IMR-90 (cell line): ENCODE measurements at regions not wholly inside any gene's neighbourhood (a gene's known extent, or its start where the extent isn't known, plus 50 kb on each side); places are given as distances from the start of the nearest gene placed in this dataset.

Source experiments
- ATAC-seq: fragments of 200-7000 bp; cut with Tn5 transposase; 2 replicates; pipeline ENCODE4 v1.9.1; 2020; ENCODE audit warnings: low read depth, mild to moderate bottlenecking, moderate library complexity
- BruUV-seq: library from RNA; stranded (reverse); fragments of 400-500 nt; replicated peaks from 2 replicates; lab custom pipeline; 2021; lab: Mats Ljungman, UMichigan
- CTCF ChIA-PET: fragments of 300-600 bp; formaldehyde crosslinking; extraction: SDS; loops from one replicate; lab custom pipeline; 2021; ENCODE audit warnings: antibody characterized with exemption; lab: Yijun Ruan, JAX
- POLR2A ChIA-PET: fragments of 300-600 bp; sonication (Branson Sonifier 250); formaldehyde crosslinking; loops from one replicate; lab custom pipeline; 2022; ENCODE audit warnings: antibody characterized with exemption; ENCODE audit not compliant: unreplicated experiment; lab: Charles Lee
- DNase-seq: peaks from one replicate; pipeline ENCODE4 v3.0.0; 2013
- H2AFZ ChIP-seq: replicated peaks from 2 replicates; pipeline ENCODE3; 2013; ENCODE audit warnings: low read length, mild to moderate bottlenecking; ENCODE audit not compliant: poor library complexity
- H2AK5ac ChIP-seq: 2 replicates; pipeline ENCODE4 v1.6.1; 2013; ENCODE audit warnings: low read depth, low read length, inconsistent platforms
- H2AK9ac ChIP-seq: replicated peaks from 2 replicates; pipeline ENCODE3; 2013; ENCODE audit warnings: mild to moderate bottlenecking, low read depth, low read length, moderate library complexity; ENCODE audit not compliant: poor library complexity
- H2BK120ac ChIP-seq: 2 replicates; pipeline ENCODE4 v1.6.1; 2013; ENCODE audit warnings: low read depth, low read length, inconsistent platforms
- H2BK15ac ChIP-seq: 3 replicates; pipeline ENCODE4 v1.6.1; 2013; ENCODE audit warnings: low read depth, low read length, inconsistent platforms
- H2BK20ac ChIP-seq: 2 replicates; pipeline ENCODE4 v1.6.1; 2013; ENCODE audit warnings: low read depth, mild to moderate bottlenecking, inconsistent platforms, low read length, moderate library complexity
- H2BK5ac ChIP-seq: 2 replicates; pipeline ENCODE4 v1.6.1; 2013; ENCODE audit warnings: mild to moderate bottlenecking, low read depth, low read length, inconsistent platforms; ENCODE audit not compliant: poor library complexity, severe bottlenecking
- H3K14ac ChIP-seq: replicated peaks from 2 replicates; pipeline ENCODE4 v1.6.1; 2013; ENCODE audit warnings: low read depth, low read length, inconsistent platforms
- H3K18ac ChIP-seq: 2 replicates; pipeline ENCODE4 v1.6.1; 2013; ENCODE audit warnings: low read depth, low read length, control low read depth
- H3K23ac ChIP-seq: 2 replicates; pipeline ENCODE4 v1.6.1; 2013; ENCODE audit warnings: low read depth, low read length, inconsistent platforms
- H3K27ac ChIP-seq: 2 replicates; pipeline ENCODE4 v1.5.1; 2013; ENCODE audit warnings: mild to moderate bottlenecking, control low read depth, low read length; ENCODE audit not compliant: insufficient read depth
- H3K27me3 ChIP-seq: 2 replicates; pipeline ENCODE4 v1.6.1; 2013; ENCODE audit warnings: low read length; ENCODE audit not compliant: control insufficient read depth, insufficient read depth
- H3K36me3 ChIP-seq: 2 replicates; pipeline ENCODE4 v1.6.1; 2013; ENCODE audit warnings: low read length, mixed read lengths; ENCODE audit not compliant: control insufficient read depth, insufficient read depth
- H3K4ac ChIP-seq: 2 replicates; pipeline ENCODE4 v1.6.1; 2013; ENCODE audit warnings: low read depth, low read length, inconsistent platforms
- H3K4me1 ChIP-seq: 2 replicates; pipeline ENCODE4 v1.6.1; 2013; ENCODE audit warnings: low read length, mixed read lengths; ENCODE audit not compliant: control insufficient read depth, insufficient read depth
- H3K4me2 ChIP-seq: 2 replicates; pipeline ENCODE4 v1.6.1; 2013; ENCODE audit warnings: low read depth, mild to moderate bottlenecking, control low read depth, low read length, moderate library complexity
- H3K4me3 ChIP-seq: 2 replicates; pipeline ENCODE4 v1.5.1; 2013; ENCODE audit warnings: low read depth, mild to moderate bottlenecking, control low read depth, low read length, moderate library complexity; ENCODE audit not compliant: insufficient read depth
- H3K56ac ChIP-seq: 2 replicates; pipeline ENCODE4 v1.6.1; 2013; ENCODE audit warnings: low read length, inconsistent platforms; ENCODE audit not compliant: insufficient read depth; ENCODE audit errors: extremely low read depth
- H3K79me1 ChIP-seq, 2 experiments: 2 replicates each; pipeline ENCODE4 v1.6.1; 2013; ENCODE audit warnings: low read length in 2 of 2, inconsistent platforms in 1 of 2, low read depth in 1 of 2
- H3K9ac ChIP-seq: 2 replicates; pipeline ENCODE4 v1.6.1; 2013; ENCODE audit warnings: low read depth, low read length, control low read depth
- H3K9me1 ChIP-seq: 2 replicates; pipeline ENCODE4 v1.6.1; 2013; ENCODE audit warnings: low read length, inconsistent platforms; ENCODE audit not compliant: insufficient read depth
- H3K9me3 ChIP-seq: 2 replicates; pipeline ENCODE4 v1.6.1; 2013; ENCODE audit warnings: low read length; ENCODE audit not compliant: control insufficient read depth, insufficient read depth
- H4K20me1 ChIP-seq: 2 replicates; pipeline ENCODE4 v1.6.1; 2013; ENCODE audit warnings: low read length, inconsistent platforms; ENCODE audit not compliant: insufficient read depth
- H4K5ac ChIP-seq: 2 replicates; pipeline ENCODE4 v1.6.1; 2013; ENCODE audit warnings: mild to moderate bottlenecking, low read depth, low read length, control low read depth
- H4K8ac ChIP-seq, 2 experiments: 2 replicates each; pipeline ENCODE4 v1.6.1; 2013; ENCODE audit warnings: low read depth in 2 of 2, low read length in 2 of 2, control low read depth in 1 of 2, inconsistent platforms in 1 of 2
- H4K91ac ChIP-seq: 2 replicates; pipeline ENCODE4 v1.6.1; 2013; ENCODE audit warnings: low read depth, low read length, inconsistent platforms; ENCODE audit not compliant: insufficient read depth
- BHLHE40 ChIP-seq: fragments of 150-350 bp; IDR thresholded peaks from 2 replicates; pipeline ENCODE4 v1.6.1; 2016; ENCODE audit warnings: mild to moderate bottlenecking, low read depth, low read length
- CEBPB ChIP-seq: IDR thresholded peaks from 2 replicates; pipeline ENCODE4 v1.6.1; 2012; ENCODE audit warnings: low read depth, low read length, improper control_type of control experiment
- CHD1 ChIP-seq: IDR thresholded peaks from 2 replicates; pipeline ENCODE4 v1.6.1; 2012; ENCODE audit warnings: low read depth, low read length, improper control_type of control experiment
- CTCF ChIP-seq: conservative IDR thresholded peaks from 2 replicates; pipeline ENCODE4 v1.5.1; 2012; ENCODE audit warnings: mild to moderate bottlenecking, low read depth, low read length, improper control_type of control experiment
- ELK1 ChIP-seq: fragments of 150-350 bp; IDR thresholded peaks from 2 replicates; pipeline ENCODE4 v1.6.1; 2016; ENCODE audit warnings: low read depth, mild to moderate bottlenecking, low read length, moderate library complexity, borderline replicate concordance
- FOS ChIP-seq: fragments of 150-350 bp; IDR thresholded peaks from 2 replicates; pipeline ENCODE4 v1.6.1; 2016; ENCODE audit warnings: low read depth, low read length
- MAFK ChIP-seq: IDR thresholded peaks from 2 replicates; pipeline ENCODE4 v1.6.1; 2012; ENCODE audit warnings: low read depth, low read length, improper control_type of control experiment
- MXI1 ChIP-seq: IDR thresholded peaks from 2 replicates; pipeline ENCODE4 v1.6.1; 2012; ENCODE audit warnings: low read depth, mild to moderate bottlenecking, low read length, moderate library complexity, borderline replicate concordance
- POLR2A ChIP-seq: IDR thresholded peaks from 2 replicates; pipeline ENCODE4 v1.6.1; 2012; ENCODE audit warnings: mild to moderate bottlenecking, low read depth, low read length
- RAD21 ChIP-seq: IDR thresholded peaks from 2 replicates; pipeline ENCODE4 v1.6.1; 2012; ENCODE audit warnings: low read length, improper control_type of control experiment
- RCOR1 ChIP-seq: IDR thresholded peaks from 2 replicates; pipeline ENCODE4 v1.6.1; 2012; ENCODE audit warnings: mild to moderate bottlenecking, low read length, improper control_type of control experiment; ENCODE audit not compliant: insufficient replicate concordance
- USF2 ChIP-seq: fragments of 150-350 bp; IDR thresholded peaks from 2 replicates; pipeline ENCODE4 v1.6.1; 2017; ENCODE audit warnings: mild to moderate bottlenecking, antibody characterized with exemption, low read length, low read depth
- WGBS, 2 experiments: methylation state at CpG; one replicate each; pipeline versions ENCODE4 v1.1.5 to v1.1.7; 2013; ENCODE audit warnings: missing lambda C conversion rate in 2 of 2; ENCODE audit not compliant: insufficient read length in 1 of 2; ENCODE audit errors: extremely low coverage in 2 of 2; 5-methylcytosine and 5-hydroxymethylcytosine counted together
- dilution Hi-C: fragments of 300-500 bp; cut with HindIII; formaldehyde crosslinking; loops from one replicate; pipeline ENCODE4 v1.14.3; 2018; ENCODE audit warnings: low sequenced_read_pairs; ENCODE audit not compliant: unreplicated experiment
- in situ Hi-C: fragments of 300-500 bp; cut with MboI; formaldehyde crosslinking; loops from 3 replicates; pipeline ENCODE4 v1.14.3; 2019; ENCODE audit warnings: low sequenced_read_pairs, inconsistent platforms, mixed read lengths
- intact Hi-C: fragments of 100-400 bp; cut with micrococcal nuclease; formaldehyde crosslinking; loops from 2 replicates; pipeline ENCODE4 v1.10.0; 2022

DNA sequence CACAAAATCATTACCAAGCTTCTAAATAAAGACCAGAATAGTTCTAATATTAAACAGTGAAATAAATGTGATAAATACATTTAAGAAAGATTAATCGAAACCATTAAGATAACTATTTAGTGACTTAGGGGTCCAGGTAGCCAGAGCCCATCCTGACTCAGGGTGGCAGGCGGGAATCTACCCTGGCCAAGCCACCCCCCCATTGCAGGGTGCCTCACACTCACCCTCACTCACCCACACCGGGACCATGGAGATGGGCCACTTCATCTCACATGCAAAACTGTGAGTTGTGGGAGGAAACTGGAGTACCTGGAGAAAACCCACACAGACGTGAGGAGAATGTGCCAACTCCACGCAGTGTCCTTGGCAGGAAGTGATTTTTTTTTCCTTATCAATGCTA, 237.6 kb upstream of the HAND2 start:
- Histone ChIP-seq H2BK120ac (no peak overlapping the region), H3K79me1 (no peaks in the 10 kb centered on the region), H3K27ac (no peak overlapping the region), H2AFZ (no peak overlapping the region), H2BK15ac (no peak overlapping the region), H3K56ac (no peak overlapping the region), H3K4me3 (no peak overlapping the region), H4K91ac (no peak overlapping the region), H3K18ac (no peak overlapping the region), H2BK20ac (no peak overlapping the region), H3K36me3 (no peaks in the 10 kb centered on the region), H4K20me1 (no peaks in the 10 kb centered on the region), H3K4me2 (no peak overlapping the region), H3K9ac (no peak overlapping the region), H4K8ac (no peak overlapping the region), H2BK5ac (no peak overlapping the region), H3K23ac (no peak overlapping the region), H3K27me3 (no peaks in the 10 kb centered on the region), H3K4ac (no peak overlapping the region), H3K4me1 (peaks cover 2% of the 10 kb centered on the region; the same call in 1 of the 2 replicates), H4K5ac (no peak overlapping the region), H2AK5ac (no peak overlapping the region), H2AK9ac (no peak overlapping the region), H3K9me3 (no peaks in the 10 kb centered on the region), H3K14ac (no peak overlapping the region), H3K9me1 (no peaks in the 10 kb centered on the region)
- ATAC-seq (no peak), DNase-seq (no peak)
- POLR2A ChIA-PET: no interaction called here
- BruUV-seq: no TSS peak
- CTCF ChIA-PET: no interaction called here
- intact Hi-C loops: no loop called here
- WGBS, 2 experiments: no CpG with 5 or more reads among the region's 5 CpGs
- dilution Hi-C loops: no loop called here
- in situ Hi-C loops: no loop called here
- TF ChIP-seq CEBPB (no peak), ELK1 (no peak), POLR2A (no peak), MAFK (no peak), USF2 (no peak), RCOR1 (no peak), BHLHE40 (no peak), RAD21 (no peak), CHD1 (no peak), CTCF (no peak), MXI1 (no peak), FOS (no peak)
